ENCODE measurements at regions not wholly inside any gene's neighbourhood (a gene's known extent, or its start where the extent isn't known, plus 50 kb on each side); places are given as distances from the start of the nearest gene placed in this dataset.
"Not testable (repeated sequence)": the region's sequence is repeated elsewhere in the genome, so short reads cannot be mapped to it uniquely, and the experiment has no call there.

DNA sequence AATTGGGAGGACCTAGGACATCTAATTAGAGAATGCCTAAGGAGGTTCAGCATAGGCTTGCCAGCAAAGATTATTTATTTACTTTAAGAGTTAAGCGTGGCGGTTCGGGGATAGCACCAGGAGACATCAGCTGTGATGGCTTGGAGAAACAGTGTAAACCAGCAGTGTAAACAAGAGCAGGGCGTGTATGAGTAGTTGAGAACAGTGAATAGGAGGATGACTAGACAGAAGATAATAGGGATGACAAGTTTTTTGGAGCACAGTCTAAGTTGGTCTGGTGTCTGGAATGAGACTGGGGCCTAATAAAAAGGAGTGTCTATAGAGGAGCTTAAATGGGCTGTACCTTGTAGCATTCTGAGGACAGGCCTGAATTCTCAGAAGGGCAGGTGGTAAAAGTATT is 338.4 kb upstream of the HTR1E start:
- TF ChIP-seq, protein P1, sequence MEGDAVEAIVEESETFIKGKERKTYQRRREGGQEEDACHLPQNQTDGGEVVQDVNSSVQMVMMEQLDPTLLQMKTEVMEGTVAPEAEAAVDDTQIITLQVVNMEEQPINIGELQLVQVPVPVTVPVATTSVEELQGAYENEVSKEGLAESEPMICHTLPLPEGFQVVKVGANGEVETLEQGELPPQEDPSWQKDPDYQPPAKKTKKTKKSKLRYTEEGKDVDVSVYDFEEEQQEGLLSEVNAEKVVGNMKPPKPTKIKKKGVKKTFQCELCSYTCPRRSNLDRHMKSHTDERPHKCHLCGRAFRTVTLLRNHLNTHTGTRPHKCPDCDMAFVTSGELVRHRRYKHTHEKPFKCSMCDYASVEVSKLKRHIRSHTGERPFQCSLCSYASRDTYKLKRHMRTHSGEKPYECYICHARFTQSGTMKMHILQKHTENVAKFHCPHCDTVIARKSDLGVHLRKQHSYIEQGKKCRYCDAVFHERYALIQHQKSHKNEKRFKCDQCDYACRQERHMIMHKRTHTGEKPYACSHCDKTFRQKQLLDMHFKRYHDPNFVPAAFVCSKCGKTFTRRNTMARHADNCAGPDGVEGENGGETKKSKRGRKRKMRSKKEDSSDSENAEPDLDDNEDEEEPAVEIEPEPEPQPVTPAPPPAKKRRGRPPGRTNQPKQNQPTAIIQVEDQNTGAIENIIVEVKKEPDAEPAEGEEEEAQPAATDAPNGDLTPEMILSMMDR (IDR thresholded peaks at IDR 0.05) = not testable (repeated sequence)
- TF ChIP-seq POLR2A (IDR thresholded peaks at IDR 0.05) = not testable (repeated sequence)

Data from right lobe of liver (tissue), 4 donors.